AG10803 (cell line): ENCODE measurements at regions not wholly inside any gene's neighbourhood (a gene's known extent, or its start where the extent isn't known, plus 50 kb on each side); places are given as distances from the start of the nearest gene placed in this dataset.

ENCODE experiments used
- DNase-seq: peaks from one replicate; pipeline ENCODE4 v3.0.0; 2010; ENCODE audit warnings: low read depth
- H3K4me3 ChIP-seq: 2 replicates; pipeline ENCODE4 v1.5.1; 2011; ENCODE audit warnings: mild to moderate bottlenecking, low read length, control low read depth
- CTCF ChIP-seq: conservative IDR thresholded peaks from 2 replicates; pipeline ENCODE4 v1.5.1; 2011; ENCODE audit warnings: mild to moderate bottlenecking, low read length, control low read depth, inconsistent platforms

GRCh38 chr3:56858331-56858730, 56.6 kb upstream of the ARHGEF3 start:
- no peak for TF ChIP-seq CTCF
- no peak for DNase-seq
- no peak overlapping the region for H3K4me3 ChIP-seq

DNA sequence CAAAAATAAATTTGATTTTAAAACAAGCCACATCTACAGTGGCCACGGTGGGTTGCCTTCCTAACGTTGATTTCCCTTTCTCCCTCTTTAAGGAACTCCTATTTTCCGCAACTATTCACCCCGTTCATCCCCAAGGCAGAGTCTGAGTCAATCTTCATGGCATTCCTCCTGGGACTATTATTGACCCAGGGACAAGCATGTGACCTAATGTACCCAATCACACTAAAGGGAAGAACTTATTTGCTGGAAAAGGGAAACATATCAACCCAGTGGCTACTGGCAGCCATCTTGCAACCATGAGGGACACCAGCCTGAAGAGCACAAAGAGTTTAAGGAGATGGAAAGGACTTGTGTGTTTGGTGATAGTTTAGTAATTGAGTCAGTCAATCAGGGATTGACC, 55.4 kb upstream of the ARHGEF3 start:
- TF ChIP-seq CTCF, result no peak
- H3K4me3 ChIP-seq, result no peak overlapping the region
- no peak for DNase-seq

DNA sequence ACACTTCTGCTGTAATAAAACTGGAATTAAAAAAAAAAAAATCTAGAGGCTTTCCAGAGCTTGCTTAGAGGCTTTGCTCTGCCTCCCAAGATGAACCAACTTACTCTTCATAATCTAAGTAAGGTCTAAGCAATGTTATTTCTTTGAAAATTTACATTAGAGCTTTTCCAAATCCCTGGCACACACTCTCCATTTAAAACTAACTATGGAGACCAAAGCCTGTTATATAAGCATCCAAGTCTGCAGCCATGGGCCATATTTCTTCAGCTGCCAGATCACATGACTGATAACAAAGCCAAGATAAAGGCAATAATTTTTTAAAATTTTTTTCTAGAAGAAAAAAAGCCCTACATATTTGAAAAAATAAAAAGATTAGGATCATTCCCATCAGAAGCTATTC, 55.0 kb upstream of the ARHGEF3 start:
- TF ChIP-seq CTCF, result no peak
- no peak overlapping the region for H3K4me3 ChIP-seq
- no peak for DNase-seq

- no peak overlapping the region for H3K4me3 ChIP-seq
- DNase-seq, result no peak
- TF ChIP-seq CTCF, result peak; percentile 43
Observed at GRCh38 chr3:56855856-56856512, 54.2 kb upstream of the ARHGEF3 start.

GRCh38 chr3:56854856-56855611, 53.3 kb upstream of the ARHGEF3 start:
- no peak for TF ChIP-seq CTCF
- no peak for DNase-seq
- H3K4me3 ChIP-seq, result no peak overlapping the region

- no peak overlapping the region for H3K4me3 ChIP-seq
- peak; percentile 8 for DNase-seq
- TF ChIP-seq CTCF, result no peak
Observed at GRCh38 chr3:56851966-56852884, 50.5 kb upstream of the ARHGEF3 start.
